CD4-positive, alpha-beta T cell treated with Interleukin-12 subunit alpha and Interleukin-12 subunit beta, for 1 hour (primary cell): ENCODE measurements at regions not wholly inside any gene's neighbourhood (a gene's known extent, or its start where the extent isn't known, plus 50 kb on each side); places are given as distances from the start of the nearest gene placed in this dataset.
A peak's percentile ranks its signal among the peaks of the same experiment; 100 is the strongest.

Experiments used
- DNase-seq: peaks from one replicate; pipeline ENCODE4 v3.0.0-alpha.2; 2020

GRCh38 chr3:189049458-189050236, 122.1 kb upstream of the TPRG1 start:
- peak; percentile 30 for DNase-seq

- DNase-seq = no peak
Measured at GRCh38 chr3:189053322-189053721, 118.4 kb upstream of the TPRG1 start.

DNA sequence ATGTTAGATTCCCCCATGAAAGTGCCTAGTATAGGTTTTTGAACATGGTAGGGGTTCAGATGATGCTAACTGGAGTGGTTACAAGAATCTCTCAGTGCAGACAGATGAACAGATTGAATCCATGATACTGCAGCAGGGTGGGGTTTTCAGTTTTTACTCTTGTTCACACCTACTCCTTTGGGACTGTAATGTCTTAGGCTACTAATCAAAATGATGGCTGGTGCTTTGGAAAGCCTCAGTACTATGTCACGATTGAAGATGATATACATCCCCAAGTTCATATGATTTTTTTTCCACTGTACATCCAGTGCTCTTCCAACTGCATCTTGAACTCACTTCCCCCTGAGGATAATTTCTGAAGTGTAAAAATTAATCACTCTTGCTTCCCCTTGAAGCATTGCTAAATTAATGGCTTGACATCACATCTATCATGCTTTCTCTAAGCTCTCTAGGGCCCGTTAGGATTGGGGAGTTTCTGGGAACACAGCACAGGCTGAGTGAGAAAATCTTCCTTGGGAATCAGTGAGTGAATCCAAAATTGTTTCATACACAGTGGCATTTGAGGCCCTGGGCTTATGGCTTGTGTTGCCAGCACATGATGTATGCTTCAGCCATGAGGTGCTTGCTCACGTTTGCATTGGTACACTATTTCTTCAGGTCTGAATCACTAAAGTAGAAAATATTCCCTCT, 115.0 kb upstream of the TPRG1 start:
- DNase-seq = no peak

GRCh38 chr3:189057369-189057768, 114.4 kb upstream of the TPRG1 start:
- no peak for DNase-seq

DNA sequence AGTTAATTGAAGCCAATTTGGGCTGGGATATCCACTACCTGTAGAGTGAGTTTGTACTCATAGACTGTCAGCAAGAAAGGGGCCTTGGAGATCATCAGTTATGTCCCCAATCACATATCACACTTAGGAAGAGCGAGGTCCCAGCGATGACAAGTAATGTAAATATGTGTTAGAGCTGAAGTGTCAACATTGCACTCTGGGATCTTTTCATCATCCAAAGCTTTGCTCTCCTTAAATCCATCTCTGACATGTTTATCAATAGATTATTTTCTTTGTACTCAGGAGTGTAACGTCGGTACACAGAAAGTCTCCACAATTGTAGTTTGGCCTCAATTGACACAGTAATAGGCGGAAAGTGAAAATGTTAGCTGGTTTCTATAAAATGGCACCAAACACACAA, 113.7 kb upstream of the TPRG1 start:
- no peak for DNase-seq

DNA sequence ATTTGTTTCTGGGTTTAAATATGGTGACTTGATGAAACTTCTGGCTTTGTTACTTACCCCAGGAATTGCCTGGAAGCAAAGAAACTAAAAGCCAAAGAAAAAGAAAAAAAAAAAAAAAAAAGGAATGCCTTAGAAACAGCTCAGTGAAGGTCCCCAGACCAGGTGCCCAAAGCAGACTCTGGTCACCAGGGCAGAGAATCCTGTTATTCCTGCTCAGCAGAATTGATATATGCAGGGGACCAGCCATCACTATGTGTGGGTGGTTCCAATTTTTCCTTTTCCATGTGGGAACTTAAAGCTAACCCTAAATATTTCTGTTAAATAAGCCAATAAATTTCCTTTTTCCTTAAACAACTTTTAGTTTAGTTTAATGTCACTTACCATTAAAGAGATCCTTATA, 100.8 kb upstream of the TPRG1 start:
- no peak for DNase-seq

GRCh38 chr3:189071446-189071845, 100.3 kb upstream of the TPRG1 start:
- peak; percentile 1 for DNase-seq

GRCh38 chr3:189076449-189076848, 95.3 kb upstream of the TPRG1 start:
- no peak for DNase-seq

DNA sequence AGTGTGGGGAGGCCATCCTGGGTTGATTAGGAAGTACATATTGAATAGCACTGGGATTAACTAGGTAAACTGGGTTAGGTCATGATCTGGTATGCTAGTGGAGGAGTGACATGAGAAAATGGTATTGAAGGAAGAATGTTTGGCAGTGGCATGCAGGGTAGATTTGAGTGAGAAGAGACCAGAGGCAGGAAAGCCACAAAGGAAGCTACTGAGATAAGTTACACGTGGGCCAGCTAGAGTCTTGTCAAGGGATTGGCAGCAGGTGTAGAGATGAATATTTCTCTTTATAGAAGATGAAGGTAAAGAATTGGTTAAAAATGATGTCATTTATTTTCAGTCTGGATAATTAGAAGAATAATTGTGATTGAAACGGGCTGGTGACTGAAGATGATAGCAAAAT, 91.0 kb upstream of the TPRG1 start:
- DNase-seq = peak; percentile 4

- DNase-seq = no peak
Measured at GRCh38 chr3:189082666-189083427, 88.9 kb upstream of the TPRG1 start.

GRCh38 chr3:189084620-189085019, 87.2 kb upstream of the TPRG1 start:
- no peak for DNase-seq

DNA sequence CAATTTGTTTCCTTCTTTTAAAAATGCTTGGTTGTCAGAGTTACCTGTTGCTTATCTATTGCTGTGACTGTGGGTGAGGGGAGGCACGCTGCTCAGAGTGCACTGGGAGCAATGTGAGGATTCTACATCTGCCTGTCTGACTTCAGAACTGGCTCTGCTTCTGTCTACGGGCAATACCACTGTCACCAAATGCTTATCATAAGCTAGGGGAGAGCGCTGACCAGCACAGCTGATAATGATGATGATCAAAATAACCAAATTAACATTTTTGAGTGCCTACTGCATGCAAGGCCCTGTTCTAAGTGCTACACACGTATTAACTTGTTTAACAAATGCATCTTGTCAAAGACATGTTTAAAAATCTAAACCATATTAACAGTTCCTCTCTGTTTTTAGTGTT, 79.2 kb upstream of the TPRG1 start:
- no peak for DNase-seq

DNA sequence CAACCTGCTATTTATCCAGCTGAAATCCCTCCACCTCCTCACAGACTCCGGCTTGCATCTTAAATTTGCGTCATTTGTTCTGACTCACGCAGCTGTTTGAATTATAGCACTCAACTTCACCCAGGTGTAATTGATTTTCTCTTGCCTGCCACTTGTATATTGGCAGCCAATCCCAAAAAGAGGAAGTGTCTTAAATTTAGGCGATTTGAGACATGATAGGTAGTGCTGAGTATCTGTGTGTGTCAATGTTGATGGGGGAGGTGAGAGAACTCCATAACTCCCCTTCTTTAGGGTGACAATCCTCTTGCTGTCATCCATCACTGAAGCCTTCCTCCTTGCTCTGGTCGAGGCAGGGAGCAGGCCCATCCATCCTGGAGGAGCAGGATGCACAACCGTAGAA, 77.2 kb upstream of the TPRG1 start:
- no peak for DNase-seq

GRCh38 chr3:189096092-189096491, 75.7 kb upstream of the TPRG1 start:
- no peak for DNase-seq

DNA sequence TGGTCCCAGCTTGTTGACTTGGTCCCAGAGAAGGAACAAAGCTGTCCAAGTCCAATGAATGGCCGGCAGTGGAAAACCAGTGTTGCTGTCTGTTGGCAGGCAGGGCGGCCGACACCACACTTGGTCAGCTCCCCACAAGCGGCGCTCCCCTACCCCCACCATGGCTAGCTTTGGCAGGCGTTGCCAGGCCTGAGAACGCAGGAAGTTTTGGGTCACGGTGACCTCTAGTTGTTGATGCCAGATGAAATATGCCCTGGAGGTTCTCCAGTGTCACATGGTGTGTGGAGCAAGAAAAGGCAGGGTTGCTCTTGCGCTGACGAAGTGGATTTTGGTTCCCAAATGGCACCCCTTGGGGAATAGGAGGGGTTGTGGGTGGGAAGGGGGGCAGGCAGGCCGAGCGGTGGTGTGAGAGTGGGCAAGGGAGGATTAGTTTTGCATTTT, 72.7 kb upstream of the TPRG1 start:
- DNase-seq = no peak

DNA sequence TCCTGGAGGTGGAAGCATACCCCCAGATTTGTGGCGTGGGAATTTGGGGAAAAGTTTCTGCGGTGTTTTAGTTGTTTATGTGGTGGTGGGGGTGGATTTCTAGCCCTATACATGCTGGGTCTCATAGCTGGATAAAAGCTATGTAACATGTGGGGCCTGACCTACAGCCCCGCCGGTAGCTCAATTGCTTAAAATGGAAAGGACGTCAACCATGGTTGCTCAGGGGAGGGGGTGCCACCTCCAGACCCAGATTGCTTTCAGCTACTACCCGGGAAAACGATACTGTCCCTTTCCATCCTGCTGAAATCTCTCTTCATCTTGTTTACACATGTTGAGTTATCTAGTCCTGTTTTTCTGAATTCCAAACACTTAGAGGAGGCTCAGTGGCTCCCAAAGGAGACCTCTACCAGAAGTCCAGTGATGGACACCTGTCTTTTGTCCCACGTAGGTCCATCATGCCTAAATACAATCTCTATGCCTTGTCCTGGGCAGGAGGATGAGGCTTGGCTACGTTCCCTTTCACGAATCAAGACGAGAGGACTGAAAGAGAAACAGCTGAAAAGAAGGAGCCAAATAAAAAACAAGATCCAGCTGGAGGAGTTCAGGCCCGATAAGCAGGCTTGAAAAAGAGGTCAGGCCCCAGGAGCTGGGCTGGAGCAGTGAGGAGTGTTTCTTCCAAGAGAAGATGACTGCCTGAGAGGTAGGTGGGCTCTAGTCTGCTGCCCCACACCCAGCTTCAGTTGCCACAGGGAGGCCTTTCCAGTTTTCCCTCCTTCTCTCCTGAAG, 72.1 kb upstream of the TPRG1 start:
- DNase-seq = no peak

DNA sequence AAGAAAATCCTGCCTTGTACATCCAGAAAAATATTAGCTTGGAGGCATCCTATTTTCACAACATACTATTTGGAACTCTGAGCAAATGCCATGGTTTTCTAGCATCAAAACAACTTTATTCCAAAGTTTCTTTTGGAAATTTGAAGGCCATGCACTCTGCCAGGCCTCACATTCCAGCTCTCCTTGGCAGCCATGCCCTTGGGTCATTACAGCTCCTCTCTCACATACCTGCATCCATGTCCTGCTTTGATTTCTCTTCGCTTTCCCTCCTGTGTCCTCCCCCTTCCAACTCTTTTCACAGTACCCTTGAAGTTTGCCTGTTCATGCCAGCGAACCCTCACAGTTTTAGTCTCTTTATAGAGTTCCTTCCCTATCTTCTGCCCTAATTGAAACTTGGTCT, 70.9 kb upstream of the TPRG1 start:
- no peak for DNase-seq

GRCh38 chr3:189101594-189101993, 70.2 kb upstream of the TPRG1 start:
- DNase-seq = no peak

DNA sequence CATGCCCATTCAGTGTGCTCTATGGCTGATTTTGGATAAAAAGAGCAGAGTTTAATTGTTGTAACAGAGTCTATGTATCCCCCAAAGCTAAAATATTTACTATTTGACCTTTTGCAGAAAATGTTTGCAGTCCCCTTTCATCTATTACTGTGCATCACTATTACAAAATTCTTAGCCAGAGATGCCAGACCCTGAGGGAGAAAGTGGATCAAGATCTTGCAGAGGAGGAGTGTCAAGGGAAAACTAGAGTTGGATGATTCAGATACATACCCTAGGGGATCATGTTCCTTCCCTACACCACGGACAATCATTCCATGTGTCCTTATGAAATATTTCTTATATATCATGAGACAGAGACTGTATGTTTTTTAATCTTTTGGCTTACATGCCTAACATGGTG, 68.6 kb upstream of the TPRG1 start:
- DNase-seq = no peak

- no peak for DNase-seq
Measured at GRCh38 chr3:189108067-189108466, 63.7 kb upstream of the TPRG1 start.

- no peak for DNase-seq
Measured at GRCh38 chr3:189108735-189109134, 63.0 kb upstream of the TPRG1 start.

DNA sequence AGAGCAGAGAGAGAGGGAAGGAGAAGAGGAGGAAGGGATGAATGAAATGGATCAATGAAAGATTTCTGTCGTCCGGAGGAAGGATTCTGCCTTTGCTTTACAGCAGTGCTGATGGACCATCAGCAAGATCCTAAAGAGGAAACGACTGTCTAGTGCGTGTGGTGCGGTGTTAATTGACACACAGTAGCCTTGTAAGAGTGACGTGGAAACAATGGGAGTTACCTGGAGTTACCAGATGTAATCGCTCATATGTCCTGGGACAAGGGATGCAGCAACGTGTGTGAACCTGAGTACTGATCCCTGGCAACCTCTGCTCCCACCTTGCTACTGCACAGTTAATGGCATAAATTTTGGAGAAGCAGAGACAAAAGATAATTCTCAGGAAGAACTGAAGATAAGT, 62.6 kb upstream of the TPRG1 start:
- no peak for DNase-seq

- no peak for DNase-seq
Measured at GRCh38 chr3:189117087-189117486, 54.7 kb upstream of the TPRG1 start.
